ENCODE measurements at regions not wholly inside any gene's neighbourhood (a gene's known extent, or its start where the extent isn't known, plus 50 kb on each side); places are given as distances from the start of the nearest gene placed in this dataset.

DNA sequence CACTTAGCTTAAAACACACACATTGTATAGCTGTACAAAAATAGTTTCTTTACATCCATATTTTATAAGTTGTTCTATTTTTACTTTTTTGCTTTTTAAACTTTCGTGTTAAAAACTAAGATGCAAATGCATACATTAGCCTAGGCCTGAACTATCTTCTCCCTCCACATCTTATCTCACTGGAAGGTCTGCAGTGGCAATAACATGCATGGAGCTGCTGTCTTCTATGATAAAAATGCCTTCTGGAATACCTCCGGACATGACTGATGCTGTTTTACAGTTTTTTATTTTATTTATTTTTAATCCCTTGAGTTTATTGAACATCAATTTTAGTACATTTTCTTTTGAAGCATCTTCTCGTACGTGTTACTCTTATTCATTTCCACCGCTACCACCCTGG is 112.3 kb upstream of the TSPAN8 start:
- H3K27ac ChIP-seq (ENCODE audit: low read depth, low read length), result no peak overlapping the region

DNA sequence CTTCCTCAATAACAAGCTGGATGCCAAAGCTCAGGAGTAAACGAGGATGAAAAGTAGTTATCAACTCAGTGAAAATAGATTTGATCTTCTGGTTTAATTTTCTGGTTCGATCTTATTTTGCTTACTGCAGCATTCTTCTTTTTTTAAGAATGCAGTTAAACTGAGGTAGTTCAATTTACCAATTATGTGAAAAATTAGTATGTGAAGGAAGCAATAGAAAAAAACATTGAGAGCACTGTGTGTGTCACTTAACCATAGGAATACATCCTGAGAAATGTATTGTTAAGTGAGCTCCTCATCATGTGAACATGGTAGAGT is 111.4 kb upstream of the TSPAN8 start:
- H3K9me3 Mint-ChIP-seq (ENCODE audit: unreplicated experiment), result peaks cover 1% of the 10 kb centered on the region
- no peak for FAIRE-seq

More for the DNA sequence above, 112.3 kb upstream of the TSPAN8 start:
- Mint-ChIP-seq H3K27me3 (ENCODE audit: low read depth, unreplicated experiment) (no peaks in the 10 kb centered on the region), H3K9me3 (ENCODE audit: unreplicated experiment) (peaks cover 1% of the 10 kb centered on the region), H3K4me1 (ENCODE audit: low read depth, unreplicated experiment) (no peaks in the 10 kb centered on the region), H3K27ac (ENCODE audit: unreplicated experiment) (no peak overlapping the region), H3K36me3 (ENCODE audit: low read depth, unreplicated experiment) (no peaks in the 10 kb centered on the region), H3K4me3 (ENCODE audit: unreplicated experiment) (no peak overlapping the region)
- TF ChIP-seq EZH2 (IDR thresholded peaks at IDR 0.05; ENCODE audit: insufficient read depth, low read length) (no peak), CTCF (IDR thresholded peaks at IDR 0.05; ENCODE audit: insufficient read depth, low read depth, low read length) (no peak)
- H3K9ac ChIP-seq (ENCODE audit: low read length), result no peak overlapping the region
- no peak overlapping the region for H2AFZ ChIP-seq (ENCODE audit: low read depth, low read length)
- H4K20me1 ChIP-seq (ENCODE audit: insufficient read depth, low read length), result no peaks in the 10 kb centered on the region
- no peak for DNase-seq (ENCODE audit: low read depth)
- H3K79me2 ChIP-seq (ENCODE audit: insufficient read depth, low read length), result no peaks in the 10 kb centered on the region
- no peaks in the 10 kb centered on the region for H3K4me1 ChIP-seq (ENCODE audit: insufficient read depth, low read length)
- no peak overlapping the region for H3K4me3 ChIP-seq (ENCODE audit: insufficient read depth, low read depth, low read length)
- H3K36me3 ChIP-seq (ENCODE audit: insufficient read depth, low read length), result no peaks in the 10 kb centered on the region
- H3K4me2 ChIP-seq (ENCODE audit: low read length), result no peak overlapping the region
- H3K27me3 ChIP-seq (ENCODE audit: insufficient read depth, low read length), result no peaks in the 10 kb centered on the region
- H3K9me3 ChIP-seq (ENCODE audit: insufficient read depth, low read depth, low read length), result no peaks in the 10 kb centered on the region
- FAIRE-seq, result no peak

More for the DNA sequence above, 111.4 kb upstream of the TSPAN8 start:
- Mint-ChIP-seq H3K4me1 (ENCODE audit: low read depth, unreplicated experiment) (no peaks in the 10 kb centered on the region), H3K27me3 (ENCODE audit: low read depth, unreplicated experiment) (no peaks in the 10 kb centered on the region), H3K4me3 (ENCODE audit: unreplicated experiment) (no peak overlapping the region), H3K36me3 (ENCODE audit: low read depth, unreplicated experiment) (no peaks in the 10 kb centered on the region), H3K27ac (ENCODE audit: unreplicated experiment) (no peak overlapping the region)
- no peak overlapping the region for H2AFZ ChIP-seq (ENCODE audit: low read depth, low read length)
- H3K9me3 ChIP-seq (ENCODE audit: insufficient read depth, low read depth, low read length), result no peaks in the 10 kb centered on the region
- H3K9ac ChIP-seq (ENCODE audit: low read length), result no peak overlapping the region
- no peak overlapping the region for H3K27ac ChIP-seq (ENCODE audit: low read depth, low read length)
- no peaks in the 10 kb centered on the region for H3K4me1 ChIP-seq (ENCODE audit: insufficient read depth, low read length)
- no peak for TF ChIP-seq EZH2 (IDR thresholded peaks at IDR 0.05; ENCODE audit: insufficient read depth, low read length)
- no peak for TF ChIP-seq CTCF (IDR thresholded peaks at IDR 0.05; ENCODE audit: insufficient read depth, low read depth, low read length)
- H3K36me3 ChIP-seq (ENCODE audit: insufficient read depth, low read length), result no peaks in the 10 kb centered on the region
- H4K20me1 ChIP-seq (ENCODE audit: insufficient read depth, low read length), result no peaks in the 10 kb centered on the region
- no peak overlapping the region for H3K4me2 ChIP-seq (ENCODE audit: low read length)
- no peaks in the 10 kb centered on the region for H3K27me3 ChIP-seq (ENCODE audit: insufficient read depth, low read length)
- DNase-seq (ENCODE audit: low read depth), result no peak
- no peak overlapping the region for H3K4me3 ChIP-seq (ENCODE audit: insufficient read depth, low read depth, low read length)
- H3K79me2 ChIP-seq (ENCODE audit: insufficient read depth, low read length), result no peaks in the 10 kb centered on the region

Measured in astrocyte (in vitro differentiated cells and primary cell).